PC-9 (cell line): ENCODE measurements at regions not wholly inside any gene's neighbourhood (a gene's known extent, or its start where the extent isn't known, plus 50 kb on each side); places are given as distances from the start of the nearest gene placed in this dataset.

Experiments used
- CTCF ChIP-seq: fragments of 200-600 bp; sonication (generic); conservative IDR thresholded peaks from 2 replicates; pipeline ENCODE4 v1.6.1; 2017; ENCODE audit warnings: mixed run types, antibody characterized with exemption, mild to moderate bottlenecking, moderate library complexity
- EZH2 ChIP-seq: fragments of 200-600 bp; sonication (generic); IDR thresholded peaks from 2 replicates; pipeline ENCODE4 v1.8.0; 2017; ENCODE audit warnings: antibody characterized with exemption, low read depth

- TF ChIP-seq CTCF (no peak), EZH2 (no peak)
These were observed 210.9 kb downstream of the NDUFA10 start for GRCh38 chr2:239814116-239814860.
